HG03571 (cell line): ENCODE measurements at regions not wholly inside any gene's neighbourhood (a gene's known extent, or its start where the extent isn't known, plus 50 kb on each side); places are given as distances from the start of the nearest gene placed in this dataset.
"Not testable (repeated sequence)": the region's sequence is repeated elsewhere in the genome, so short reads cannot be mapped to it uniquely, and the experiment has no call there.

Source experiments
- ATAC-seq: cut with Tn5 transposase; IDR thresholded peaks from one replicate; pipeline ENCODE4 v1.9.1; 2021; ENCODE audit not compliant: unreplicated experiment

GRCh38 chr13:50406831-50407230 lies 391.6 kb downstream of the KCNRG start:
- no peak for ATAC-seq

- ATAC-seq = no peak
Observed at GRCh38 chr13:50408068-50408467, 392.8 kb downstream of the KCNRG start.

GRCh38 chr13:50409220-50409619 lies 394.0 kb downstream of the KCNRG start:
- ATAC-seq = no peak

GRCh38 chr13:50410921-50411746 lies 395.9 kb downstream of the KCNRG start:
- ATAC-seq = no peak

GRCh38 chr13:50412046-50412617 lies 396.9 kb downstream of the KCNRG start:
- no peak for ATAC-seq

- ATAC-seq = no peak
Observed at GRCh38 chr13:50414640-50415039, 399.4 kb downstream of the KCNRG start.

- ATAC-seq = no peak
Observed at GRCh38 chr13:50415428-50415827, 400.2 kb downstream of the KCNRG start.

- no peak for ATAC-seq
Observed at GRCh38 chr13:50417597-50417996, 402.4 kb downstream of the KCNRG start.

- ATAC-seq = no peak
Observed at GRCh38 chr13:50419331-50419865, 404.2 kb downstream of the KCNRG start.

- no peak for ATAC-seq
Observed at GRCh38 chr13:50419896-50420295, 404.7 kb downstream of the KCNRG start.

- no peak for ATAC-seq
Observed at GRCh38 chr13:50420718-50421472, 405.7 kb downstream of the KCNRG start.

GRCh38 chr13:50421473-50422130 lies 406.4 kb downstream of the KCNRG start:
- ATAC-seq = no peak

GRCh38 chr13:50422181-50423148 lies 407.2 kb downstream of the KCNRG start:
- ATAC-seq = no peak

GRCh38 chr13:50424993-50425392 lies 409.7 kb downstream of the KCNRG start:
- ATAC-seq = no peak

- ATAC-seq = no peak
Observed at GRCh38 chr13:50425772-50426171, 410.5 kb downstream of the KCNRG start.

- no peak for ATAC-seq
Observed at GRCh38 chr13:50426927-50427326, 411.7 kb downstream of the KCNRG start.

GRCh38 chr13:50427511-50427910 lies 412.3 kb downstream of the KCNRG start:
- ATAC-seq = not testable (repeated sequence)

GRCh38 chr13:50428183-50428877 lies 413.1 kb downstream of the KCNRG start:
- no peak for ATAC-seq

GRCh38 chr13:50435011-50435410 lies 408.5 kb downstream of the DLEU7 start:
- ATAC-seq = no peak
